NT2/D1 (cell line): ENCODE measurements at regions not wholly inside any gene's neighbourhood (a gene's known extent, or its start where the extent isn't known, plus 50 kb on each side); places are given as distances from the start of the nearest gene placed in this dataset.

Source experiments
- DNase-seq: peaks from one replicate; pipeline ENCODE4 v3.0.0-alpha.2; 2011; ENCODE audit warnings: low read depth, low spot score
- H3K27me3 ChIP-seq: 2 replicates; pipeline ENCODE4 v1.6.0; 2011; ENCODE audit warnings: mild to moderate bottlenecking; ENCODE audit not compliant: insufficient read length, insufficient read depth
- H3K36me3 ChIP-seq: 2 replicates; pipeline ENCODE4 v1.6.1; 2011; ENCODE audit warnings: mild to moderate bottlenecking, low read length, mixed read lengths; ENCODE audit not compliant: insufficient read depth, insufficient read length
- H3K4me1 ChIP-seq: 2 replicates; pipeline ENCODE4 v1.5.1; 2011; ENCODE audit not compliant: insufficient read depth, insufficient read length
- H3K4me3 ChIP-seq: 2 replicates; pipeline ENCODE4 v1.5.1; 2011; ENCODE audit warnings: low read depth; ENCODE audit not compliant: insufficient read length
- H3K9ac ChIP-seq: 2 replicates; pipeline ENCODE4 v1.6.0; 2011; ENCODE audit warnings: low read depth; ENCODE audit not compliant: insufficient read length
- H3K9me3 ChIP-seq: 2 replicates; pipeline ENCODE4 v1.5.1; 2011; ENCODE audit warnings: mild to moderate bottlenecking, low read length; ENCODE audit not compliant: insufficient read depth
- SUZ12 ChIP-seq: IDR thresholded peaks from 2 replicates; pipeline ENCODE4 v1.6.1; 2011; ENCODE audit not compliant: insufficient read length, insufficient read depth; ENCODE audit errors: extremely low read depth
- YY1 ChIP-seq: IDR thresholded peaks from 2 replicates; pipeline ENCODE4 v1.6.1; 2011; ENCODE audit not compliant: insufficient read length, insufficient read depth
- ZNF274 ChIP-seq: IDR thresholded peaks from 2 replicates; pipeline ENCODE4 v1.6.1; 2011; ENCODE audit warnings: mild to moderate bottlenecking, low read depth, low read length

DNA sequence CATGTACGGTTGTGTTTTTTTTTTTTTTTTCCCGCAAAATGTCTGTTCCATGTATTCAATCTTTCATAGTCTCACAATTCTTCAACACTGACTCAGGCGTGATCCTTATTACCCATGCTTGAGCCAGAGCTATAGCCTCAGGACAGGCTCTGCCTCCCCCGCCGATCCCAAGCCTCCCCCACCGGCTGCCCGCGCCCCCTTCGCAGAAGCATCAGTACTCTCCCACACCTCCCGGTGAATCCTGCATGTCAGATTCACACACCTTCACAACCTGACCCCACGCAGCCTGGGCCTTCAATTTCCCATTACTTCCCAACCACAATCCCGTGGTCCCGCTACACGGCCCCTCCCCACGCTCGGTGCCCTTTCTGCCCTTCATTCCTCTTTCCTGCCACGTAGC is 401.5 kb upstream of the JARID2 start:
- TF ChIP-seq ZNF274, result no peak
- no peak for TF ChIP-seq SUZ12
- no peak for TF ChIP-seq YY1
- H3K9me3 ChIP-seq, result no peaks in the 10 kb centered on the region
- H3K4me3 ChIP-seq, result no peak overlapping the region
- no peaks in the 10 kb centered on the region for H3K4me1 ChIP-seq
- H3K27me3 ChIP-seq, result no peaks in the 10 kb centered on the region
- DNase-seq, result no peak
- H3K9ac ChIP-seq, result no peak overlapping the region
- no peaks in the 10 kb centered on the region for H3K36me3 ChIP-seq

DNA sequence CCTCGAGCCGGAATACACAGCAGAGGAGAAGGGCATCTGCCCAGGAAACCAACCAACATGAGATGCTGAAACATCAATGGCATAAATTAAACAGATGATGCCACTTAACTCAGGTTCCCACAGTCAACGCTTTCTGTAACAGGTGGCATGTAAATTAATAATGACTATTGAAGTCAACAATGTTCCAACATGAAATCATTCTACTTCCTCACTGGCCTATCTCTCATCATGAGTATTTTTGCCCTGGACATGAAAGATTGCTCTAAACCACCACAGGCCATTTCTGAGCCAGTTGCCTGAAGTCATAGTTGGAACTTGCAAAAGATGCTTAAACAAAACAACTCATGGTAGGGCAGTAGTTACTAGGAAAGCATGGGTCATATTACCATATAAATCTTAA is 397.9 kb upstream of the JARID2 start:
- H3K9me3 ChIP-seq, result no peaks in the 10 kb centered on the region
- H3K27me3 ChIP-seq, result no peaks in the 10 kb centered on the region
- TF ChIP-seq ZNF274 (no peak), SUZ12 (no peak), YY1 (no peak)
- no peak overlapping the region for H3K9ac ChIP-seq
- H3K4me1 ChIP-seq, result no peaks in the 10 kb centered on the region
- no peak for DNase-seq
- no peak overlapping the region for H3K4me3 ChIP-seq
- H3K36me3 ChIP-seq, result no peaks in the 10 kb centered on the region

DNA sequence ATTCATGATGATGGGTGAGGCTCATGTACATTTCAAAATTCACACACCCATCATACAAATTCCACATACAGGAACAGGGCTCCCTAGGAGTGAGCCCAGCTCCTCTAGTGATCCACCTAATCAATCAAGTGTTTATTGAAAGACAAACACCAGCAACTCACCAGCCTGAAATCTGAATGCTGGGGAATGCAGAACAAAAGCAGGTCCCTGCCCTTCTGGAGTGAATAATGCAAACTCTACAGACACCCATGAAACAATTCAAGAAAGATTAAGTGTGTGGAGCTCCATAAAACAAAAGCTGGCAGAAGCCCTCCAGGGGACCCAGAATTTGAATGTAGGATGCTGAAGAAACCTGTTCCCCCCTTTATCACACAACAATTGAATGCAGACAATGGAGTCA is 396.7 kb upstream of the JARID2 start:
- Histone ChIP-seq H3K9ac (no peak overlapping the region), H3K27me3 (no peaks in the 10 kb centered on the region), H3K4me1 (no peaks in the 10 kb centered on the region), H3K4me3 (no peak overlapping the region), H3K9me3 (no peaks in the 10 kb centered on the region), H3K36me3 (no peaks in the 10 kb centered on the region)
- no peak for DNase-seq
- no peak for TF ChIP-seq SUZ12
- TF ChIP-seq YY1, result no peak
- TF ChIP-seq ZNF274, result no peak

DNA sequence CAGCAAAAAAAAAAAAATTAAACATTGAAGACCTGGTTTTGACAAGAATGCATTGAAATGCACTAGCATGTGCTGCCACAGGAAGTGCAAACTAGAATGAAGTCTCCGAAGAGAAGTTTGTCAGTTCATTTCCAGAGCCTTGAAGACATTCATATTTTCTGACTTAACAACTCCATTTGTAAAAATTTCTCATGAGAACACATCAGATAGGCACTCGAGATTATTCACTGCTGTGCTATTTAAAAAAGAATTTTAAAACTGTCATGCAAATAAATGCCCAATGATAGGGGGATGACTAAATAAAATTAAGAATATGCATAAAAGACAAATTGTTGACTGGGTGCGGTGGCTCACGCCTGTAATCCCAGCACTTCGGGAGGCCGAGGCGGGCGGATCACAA is 394.6 kb upstream of the JARID2 start:
- Histone ChIP-seq H3K9ac (no peak overlapping the region), H3K4me1 (no peaks in the 10 kb centered on the region), H3K9me3 (no peaks in the 10 kb centered on the region), H3K4me3 (no peak overlapping the region), H3K36me3 (no peaks in the 10 kb centered on the region), H3K27me3 (no peaks in the 10 kb centered on the region)
- no peak for TF ChIP-seq YY1
- TF ChIP-seq ZNF274, result no peak
- TF ChIP-seq SUZ12, result no peak
- DNase-seq, result no peak

DNA sequence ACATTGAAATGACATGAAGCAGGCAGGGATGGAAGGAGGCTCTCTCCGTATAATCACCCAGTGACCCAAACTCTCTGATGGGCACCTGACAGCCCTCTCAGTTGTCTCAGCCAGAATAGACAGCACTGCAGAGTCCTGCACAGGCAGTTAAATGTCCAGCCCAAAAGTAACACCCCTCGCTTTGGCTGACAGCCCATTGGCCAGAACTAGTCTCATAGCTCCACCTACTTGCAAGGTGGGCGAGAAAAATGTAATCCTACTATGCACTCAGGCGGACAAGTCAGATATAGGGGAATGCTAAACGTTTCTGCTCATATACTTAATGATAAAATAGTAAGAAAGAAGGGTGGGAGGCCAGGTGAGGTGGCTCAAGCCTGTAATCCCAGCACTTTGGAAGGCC is 393.5 kb upstream of the JARID2 start:
- TF ChIP-seq ZNF274 (no peak), SUZ12 (no peak), YY1 (no peak)
- no peak overlapping the region for H3K4me3 ChIP-seq
- H3K4me1 ChIP-seq, result peaks cover under 1% of the 10 kb centered on the region
- H3K36me3 ChIP-seq, result no peaks in the 10 kb centered on the region
- no peaks in the 10 kb centered on the region for H3K9me3 ChIP-seq
- H3K9ac ChIP-seq, result no peak overlapping the region
- H3K27me3 ChIP-seq, result no peaks in the 10 kb centered on the region
- DNase-seq, result no peak

DNA sequence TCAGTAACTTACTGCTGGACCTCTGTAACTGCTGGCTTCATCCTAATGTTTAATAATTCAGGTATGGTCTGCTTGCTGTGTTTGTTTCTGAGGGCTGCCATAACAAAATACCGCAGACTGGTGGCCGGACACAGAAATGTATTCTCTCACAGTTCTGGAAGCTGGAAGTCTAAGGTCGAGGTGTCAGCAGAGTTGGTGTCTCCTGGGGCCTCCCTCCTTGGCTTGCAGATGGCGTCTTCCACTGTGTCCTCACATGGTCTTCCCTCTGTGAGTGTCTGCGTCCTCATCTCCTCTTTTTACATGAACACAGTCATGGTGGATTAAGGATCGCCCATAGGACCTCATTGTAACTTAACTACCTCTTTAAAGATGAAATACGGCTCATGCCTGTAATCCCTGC is 389.7 kb upstream of the JARID2 start:
- DNase-seq, result no peak
- Histone ChIP-seq H3K4me3 (no peak overlapping the region), H3K27me3 (no peaks in the 10 kb centered on the region), H3K4me1 (peaks cover 2% of the 10 kb centered on the region), H3K36me3 (no peaks in the 10 kb centered on the region), H3K9me3 (no peaks in the 10 kb centered on the region), H3K9ac (no peak overlapping the region)
- TF ChIP-seq YY1 (no peak), SUZ12 (no peak)

DNA sequence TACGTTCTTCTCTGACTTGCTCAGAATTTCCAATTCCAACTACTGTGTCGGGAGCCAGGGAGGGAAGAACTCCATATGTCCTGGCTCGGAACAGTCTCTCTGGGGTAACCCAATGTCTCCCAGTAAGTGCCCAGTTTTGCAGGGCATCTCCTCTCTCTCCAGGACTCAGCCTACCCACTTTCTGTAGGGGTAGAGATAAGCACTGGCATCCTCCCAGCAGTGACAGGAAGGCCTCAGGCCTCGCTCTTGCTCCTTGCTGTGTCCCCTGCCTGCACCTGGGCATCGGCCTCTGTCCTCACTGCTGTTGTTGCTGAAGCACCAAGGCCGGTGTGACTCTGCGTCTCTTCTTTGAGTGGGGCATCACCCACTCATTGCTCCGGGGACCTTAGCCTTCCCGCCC is 388.9 kb upstream of the JARID2 start:
- H3K9ac ChIP-seq, result no peak overlapping the region

DNA sequence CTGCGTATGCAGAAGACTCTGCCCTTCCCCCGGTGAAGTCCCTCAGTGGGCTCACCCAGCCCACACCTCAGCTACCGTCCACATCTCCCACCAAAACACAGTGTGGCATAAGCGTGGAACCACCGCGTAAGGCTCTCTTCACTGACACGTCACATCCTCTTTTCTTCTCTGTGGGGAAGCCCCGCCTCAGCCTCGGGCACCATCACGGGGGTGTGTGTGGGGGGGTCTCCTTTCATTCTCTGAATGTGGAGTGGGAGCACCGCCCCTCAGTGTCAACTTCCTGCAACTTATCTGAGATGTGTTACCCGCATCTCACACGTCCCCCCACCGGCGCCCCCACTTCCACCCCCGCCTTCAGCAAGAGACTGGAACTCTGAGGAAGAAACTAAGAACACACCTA is 388.4 kb upstream of the JARID2 start:
- TF ChIP-seq YY1, result no peak
- no peak for TF ChIP-seq ZNF274
- TF ChIP-seq SUZ12, result no peak
- Histone ChIP-seq H3K4me3 (no peak overlapping the region), H3K4me1 (peaks cover 2% of the 10 kb centered on the region), H3K9me3 (no peaks in the 10 kb centered on the region), H3K36me3 (no peaks in the 10 kb centered on the region), H3K9ac (no peak overlapping the region), H3K27me3 (no peaks in the 10 kb centered on the region)
- DNase-seq, result no peak

More for the DNA sequence above, 388.9 kb upstream of the JARID2 start:
- DNase-seq, result no peak
- Histone ChIP-seq H3K4me3 (no peak overlapping the region), H3K4me1 (peaks cover 2% of the 10 kb centered on the region), H3K36me3 (no peaks in the 10 kb centered on the region), H3K27me3 (no peaks in the 10 kb centered on the region), H3K9me3 (no peaks in the 10 kb centered on the region)
- TF ChIP-seq SUZ12 (no peak), ZNF274 (no peak), YY1 (no peak)
